PC-3 (cell line): ENCODE measurements at regions not wholly inside any gene's neighbourhood (a gene's known extent, or its start where the extent isn't known, plus 50 kb on each side); places are given as distances from the start of the nearest gene placed in this dataset.

Experiments
- ATAC-seq: fragments of 200-7000 bp; cut with Tn5 transposase; 2 replicates; pipeline ENCODE4 v1.9.1; 2020; ENCODE audit warnings: mild to moderate bottlenecking, moderate library complexity
- BruUV-seq: library from RNA; stranded (reverse); fragments of 400-500 nt; replicated peaks from 2 replicates; lab custom pipeline; 2021; lab: Mats Ljungman, UMichigan
- CTCF ChIA-PET: fragments of 300-600 bp; sonication (Branson Sonifier 250); formaldehyde crosslinking; loops from one replicate; lab custom pipeline; 2022; ENCODE audit warnings: antibody characterized with exemption; lab: Charles Lee
- POLR2A ChIA-PET: fragments of 300-600 bp; sonication (Branson Sonifier 250); formaldehyde crosslinking; loops from one replicate; lab custom pipeline; 2022; ENCODE audit warnings: antibody characterized with exemption; ENCODE audit not compliant: unreplicated experiment; lab: Charles Lee
- DNase-seq: peaks from one replicate; pipeline ENCODE4 v3.0.0-alpha.2; 2015
- H2AFZ ChIP-seq: fragments of 300-600 bp; sonication (generic); 2 replicates; pipeline ENCODE4 v1.6.0; 2016; ENCODE audit warnings: antibody characterized with exemption, low read length
- H3F3A ChIP-seq: fragments of 300-600 bp; sonication (generic); one replicate; pipeline ENCODE4 v1.6.0; 2017; ENCODE audit warnings: antibody characterized with exemption, low read length, control low read depth, mild to moderate bottlenecking; ENCODE audit not compliant: unreplicated experiment
- H3K27ac ChIP-seq: fragments of 300-600 bp; sonication (generic); 2 replicates; pipeline ENCODE4 v1.5.1; 2016; ENCODE audit warnings: mild to moderate bottlenecking, low read length
- H3K27me3 ChIP-seq: fragments of 300-600 bp; sonication (generic); 2 replicates; pipeline ENCODE4 v1.6.1; 2016; ENCODE audit warnings: low read length, mixed read lengths
- H3K36me3 ChIP-seq: fragments of 300-600 bp; sonication (generic); 2 replicates; pipeline ENCODE4 v1.6.1; 2016; ENCODE audit warnings: low read depth, mixed run types, low read length, mixed read lengths
- H3K4me1 ChIP-seq: fragments of 300-600 bp; sonication (generic); 2 replicates; pipeline ENCODE4 v1.5.1; 2016; ENCODE audit warnings: low read length; ENCODE audit not compliant: insufficient read depth
- H3K4me2 ChIP-seq: fragments of 300-600 bp; sonication (generic); 2 replicates; pipeline ENCODE4 v1.6.0; 2016; ENCODE audit warnings: low read length
- H3K4me3 ChIP-seq: fragments of 300-600 bp; sonication (generic); 2 replicates; pipeline ENCODE4 v1.5.1; 2016; ENCODE audit warnings: mild to moderate bottlenecking, low read length, mixed read lengths
- H3K79me2 ChIP-seq: fragments of 300-600 bp; sonication (generic); 2 replicates; pipeline ENCODE4 v1.6.1; 2017; ENCODE audit warnings: low read length, mixed read lengths
- H3K9ac ChIP-seq: fragments of 300-600 bp; sonication (generic); 2 replicates; pipeline ENCODE4 v1.6.0; 2016; ENCODE audit warnings: mild to moderate bottlenecking, low read length
- H3K9me2 ChIP-seq: fragments of 300-600 bp; sonication (generic); replicated peaks from 2 replicates; pipeline ENCODE4 v1.6.1; 2016; ENCODE audit warnings: mixed run types, low read length, mixed read lengths
- H3K9me3 ChIP-seq: fragments of 300-600 bp; sonication (generic); 2 replicates; pipeline ENCODE4 v1.6.1; 2016; ENCODE audit warnings: low read length, mixed read lengths
- H4K20me1 ChIP-seq: fragments of 300-600 bp; sonication (generic); 2 replicates; pipeline ENCODE4 v1.6.1; 2016; ENCODE audit warnings: low read length, mixed read lengths
- EZH2 ChIP-seq: fragments of 300-600 bp; sonication (generic); IDR thresholded peaks from one replicate; pipeline ENCODE4 v1.6.1; 2017; ENCODE audit warnings: antibody characterized with exemption, mild to moderate bottlenecking, low read length; ENCODE audit not compliant: unreplicated experiment
- EZH2phosphoT487 ChIP-seq: fragments of 300-600 bp; sonication (generic); IDR thresholded peaks from 2 replicates; pipeline ENCODE4 v1.6.1; 2018; ENCODE audit warnings: mild to moderate bottlenecking, antibody characterized with exemption, low read length, borderline replicate concordance
- intact Hi-C: fragments of 100-400 bp; cut with micrococcal nuclease; formaldehyde crosslinking; loops from 2 replicates; pipeline ENCODE4 v1.9.0; 2023
- TF ChIP-seq, protein P1 (sequence below): fragments of 300-600 bp; sonication (generic); conservative IDR thresholded peaks from 2 replicates; pipeline ENCODE4 v1.5.1; 2017; ENCODE audit warnings: antibody characterized with exemption, low read depth, mild to moderate bottlenecking, low read length

DNA sequence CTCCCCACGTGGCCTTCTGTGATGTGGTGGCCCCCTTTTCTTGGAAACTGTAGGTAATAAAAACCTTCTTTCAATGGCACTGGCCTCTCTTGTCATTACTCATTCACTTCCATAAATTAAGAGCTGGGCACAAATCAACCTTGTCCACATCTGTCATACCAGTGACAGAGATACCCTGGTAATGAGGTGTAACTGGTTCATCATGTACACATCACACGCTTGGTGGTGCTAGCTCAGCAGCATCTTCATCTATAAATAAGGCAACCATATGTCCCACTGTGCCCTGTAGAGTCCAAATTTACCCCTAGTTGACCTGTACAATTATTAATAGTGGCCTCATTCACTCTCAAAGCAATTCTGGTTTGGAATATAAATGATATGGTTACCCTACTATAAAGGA lies 245.6 kb downstream of the HIVEP2 start:
- H3K4me2 ChIP-seq: no peak overlapping the region
- H3K9me2 ChIP-seq: no peaks in the 10 kb centered on the region
- H3K36me3 ChIP-seq: no peaks in the 10 kb centered on the region
- H3F3A ChIP-seq: no peaks in the 10 kb centered on the region
- no peak overlapping the region for H3K4me3 ChIP-seq
- TF ChIP-seq, protein P1, sequence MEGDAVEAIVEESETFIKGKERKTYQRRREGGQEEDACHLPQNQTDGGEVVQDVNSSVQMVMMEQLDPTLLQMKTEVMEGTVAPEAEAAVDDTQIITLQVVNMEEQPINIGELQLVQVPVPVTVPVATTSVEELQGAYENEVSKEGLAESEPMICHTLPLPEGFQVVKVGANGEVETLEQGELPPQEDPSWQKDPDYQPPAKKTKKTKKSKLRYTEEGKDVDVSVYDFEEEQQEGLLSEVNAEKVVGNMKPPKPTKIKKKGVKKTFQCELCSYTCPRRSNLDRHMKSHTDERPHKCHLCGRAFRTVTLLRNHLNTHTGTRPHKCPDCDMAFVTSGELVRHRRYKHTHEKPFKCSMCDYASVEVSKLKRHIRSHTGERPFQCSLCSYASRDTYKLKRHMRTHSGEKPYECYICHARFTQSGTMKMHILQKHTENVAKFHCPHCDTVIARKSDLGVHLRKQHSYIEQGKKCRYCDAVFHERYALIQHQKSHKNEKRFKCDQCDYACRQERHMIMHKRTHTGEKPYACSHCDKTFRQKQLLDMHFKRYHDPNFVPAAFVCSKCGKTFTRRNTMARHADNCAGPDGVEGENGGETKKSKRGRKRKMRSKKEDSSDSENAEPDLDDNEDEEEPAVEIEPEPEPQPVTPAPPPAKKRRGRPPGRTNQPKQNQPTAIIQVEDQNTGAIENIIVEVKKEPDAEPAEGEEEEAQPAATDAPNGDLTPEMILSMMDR: no peak
- no peak for TF ChIP-seq EZH2
- TF ChIP-seq EZH2phosphoT487: no peak
- H3K9me3 ChIP-seq: no peaks in the 10 kb centered on the region
- H3K79me2 ChIP-seq: no peaks in the 10 kb centered on the region
- H4K20me1 ChIP-seq: no peaks in the 10 kb centered on the region
- ATAC-seq (no peak), DNase-seq (no peak)
- intact Hi-C loops: loop anchor here (5.0 to 10.0 kb wide), 5 partner anchors 145 to 638 kb away; no protein-coding TSS in a partner anchor
- H3K4me1 ChIP-seq: peaks cover 20% of the 10 kb centered on the region
- H2AFZ ChIP-seq: no peak overlapping the region
- no peak overlapping the region for H3K9ac ChIP-seq
- no peaks in the 10 kb centered on the region for H3K27me3 ChIP-seq
- no peak overlapping the region for H3K27ac ChIP-seq
- no TSS peak for BruUV-seq
- ChIA-PET CTCF (no interaction called here), POLR2A (no interaction called here)

DNA sequence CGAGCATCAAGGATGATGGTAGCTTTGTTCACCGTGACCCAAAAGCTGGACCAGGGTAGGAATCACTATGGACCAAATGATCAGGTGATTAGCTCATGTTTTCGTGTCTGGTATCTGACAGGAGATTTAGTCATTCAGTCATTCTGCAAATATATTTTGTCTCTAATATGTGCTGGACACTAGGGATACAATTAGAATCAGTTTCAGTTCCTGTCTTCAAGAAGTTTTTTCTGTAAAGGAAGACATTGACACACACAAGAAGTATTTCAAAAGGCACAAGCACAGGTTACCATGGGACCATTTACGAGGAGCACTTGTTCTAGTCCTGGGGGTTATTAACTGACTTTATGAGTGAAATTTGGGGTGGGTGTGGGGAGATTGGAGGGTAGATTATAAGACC lies 244.9 kb downstream of the HIVEP2 start:
- Histone ChIP-seq H3K4me1 (peaks cover 20% of the 10 kb centered on the region), H3K79me2 (no peaks in the 10 kb centered on the region), H3K9me3 (no peaks in the 10 kb centered on the region), H3K9ac (no peak overlapping the region), H3K4me3 (no peak overlapping the region), H4K20me1 (no peaks in the 10 kb centered on the region), H3F3A (no peaks in the 10 kb centered on the region), H3K27ac (no peak overlapping the region), H3K4me2 (no peak overlapping the region), H3K36me3 (no peaks in the 10 kb centered on the region), H3K27me3 (no peaks in the 10 kb centered on the region), H3K9me2 (no peaks in the 10 kb centered on the region), H2AFZ (no peak overlapping the region)
- CTCF ChIA-PET: no interaction called here
- intact Hi-C loops: no loop called here
- POLR2A ChIA-PET: no interaction called here
- ATAC-seq: no peak
- BruUV-seq: no TSS peak
- DNase-seq: no peak
- TF ChIP-seq, protein P1: no peak
- TF ChIP-seq EZH2 (no peak), EZH2phosphoT487 (no peak)

DNA sequence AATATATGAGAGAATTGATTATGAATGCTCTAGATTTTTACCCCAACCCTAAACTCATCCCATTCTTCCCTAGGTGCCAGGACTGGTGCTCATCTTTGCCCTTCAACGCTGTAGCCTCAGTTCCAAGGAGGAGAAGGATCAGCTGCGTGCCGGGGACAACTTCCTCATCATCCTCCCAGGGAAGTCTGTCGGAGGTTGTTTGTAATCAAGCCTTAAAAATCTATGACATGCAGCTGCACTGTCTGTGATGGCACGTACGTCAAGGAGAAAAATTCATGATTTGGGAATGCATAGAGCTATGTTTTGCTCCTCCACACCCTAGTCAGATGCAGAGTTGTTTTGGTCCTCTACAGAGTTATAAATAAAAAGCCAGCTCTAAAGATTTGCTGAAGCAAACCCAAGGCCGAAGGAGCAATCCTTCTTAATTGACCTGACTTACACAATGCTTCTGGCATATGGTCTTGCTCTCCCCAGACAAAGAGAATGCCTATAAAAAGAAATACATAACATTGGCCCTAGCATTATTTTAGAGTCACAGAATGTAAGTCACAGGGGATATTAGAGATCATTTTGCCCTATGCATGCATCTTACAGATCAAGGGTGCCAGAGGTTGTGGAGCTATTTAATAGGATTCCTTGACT lies 244.2 kb downstream of the HIVEP2 start:
- intact Hi-C loops: no loop called here
- no peak overlapping the region for H3K4me2 ChIP-seq
- H3K36me3 ChIP-seq: no peaks in the 10 kb centered on the region
- no TSS peak for BruUV-seq
- ATAC-seq (no peak), DNase-seq (no peak)
- H3K27me3 ChIP-seq: no peaks in the 10 kb centered on the region
- no peak overlapping the region for H3K27ac ChIP-seq
- H3K9me3 ChIP-seq: no peaks in the 10 kb centered on the region
- H3K9ac ChIP-seq: no peak overlapping the region
- H2AFZ ChIP-seq: no peak overlapping the region
- H3F3A ChIP-seq: no peaks in the 10 kb centered on the region
- POLR2A ChIA-PET: no interaction called here
- CTCF ChIA-PET: no interaction called here
- no peaks in the 10 kb centered on the region for H3K9me2 ChIP-seq
- no peak overlapping the region for H3K4me3 ChIP-seq
- TF ChIP-seq EZH2phosphoT487: no peak
- no peak for TF ChIP-seq EZH2
- TF ChIP-seq, protein P1: no peak
- H3K4me1 ChIP-seq: peaks cover 15% of the 10 kb centered on the region
- H3K79me2 ChIP-seq: no peaks in the 10 kb centered on the region
- no peaks in the 10 kb centered on the region for H4K20me1 ChIP-seq
